ENCODE measurements at regions not wholly inside any gene's neighbourhood (a gene's known extent, or its start where the extent isn't known, plus 50 kb on each side); places are given as distances from the start of the nearest gene placed in this dataset.
"Not testable (repeated sequence)": the region's sequence is repeated elsewhere in the genome, so short reads cannot be mapped to it uniquely, and the experiment has no call there.

DNA sequence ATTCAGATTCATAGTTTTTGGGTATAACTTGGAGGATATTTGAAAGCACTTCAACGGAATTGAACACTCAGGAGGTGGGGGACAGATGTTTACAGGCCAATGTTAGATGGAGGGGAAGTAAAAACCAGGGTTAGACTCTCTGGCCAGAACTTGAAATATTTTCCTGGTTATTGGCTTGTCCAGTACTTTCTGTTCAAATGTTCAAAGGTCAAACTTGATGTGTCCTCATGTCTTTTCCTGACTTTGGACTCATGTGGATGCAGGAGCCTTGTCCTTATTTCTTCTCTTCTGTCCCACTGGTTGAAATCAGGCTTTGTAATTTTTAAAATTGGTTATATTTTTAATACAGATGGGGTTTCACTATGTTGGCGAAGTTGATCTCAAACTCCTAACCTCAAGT is 2148.5 kb upstream of the RAG2 start:
- not testable (repeated sequence) for DNase-seq (ENCODE audit: low read depth in 4 of 4, low spot score in 1 of 4)

DNA sequence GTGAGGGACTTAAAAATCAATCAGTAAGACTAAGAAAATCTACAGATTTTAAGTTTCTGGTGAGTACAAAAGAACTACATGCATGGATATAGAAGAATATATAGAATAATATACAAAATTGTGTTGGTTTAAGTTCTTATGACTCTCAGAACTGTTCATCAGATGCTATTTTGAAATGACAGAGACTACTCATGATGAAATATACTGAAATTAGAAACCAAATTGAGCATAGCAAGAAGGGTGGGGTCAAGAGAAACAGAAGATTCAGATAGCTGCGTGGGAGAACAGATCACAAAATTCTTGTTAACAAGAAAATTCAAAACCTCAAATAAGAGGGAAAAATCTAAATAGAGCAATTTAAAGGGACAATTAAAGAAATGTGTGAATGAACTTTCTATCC is 2125.3 kb upstream of the RAG2 start:
- DNase-seq (ENCODE audit: low read depth in 4 of 4, low spot score in 1 of 4) = no peak

DNA sequence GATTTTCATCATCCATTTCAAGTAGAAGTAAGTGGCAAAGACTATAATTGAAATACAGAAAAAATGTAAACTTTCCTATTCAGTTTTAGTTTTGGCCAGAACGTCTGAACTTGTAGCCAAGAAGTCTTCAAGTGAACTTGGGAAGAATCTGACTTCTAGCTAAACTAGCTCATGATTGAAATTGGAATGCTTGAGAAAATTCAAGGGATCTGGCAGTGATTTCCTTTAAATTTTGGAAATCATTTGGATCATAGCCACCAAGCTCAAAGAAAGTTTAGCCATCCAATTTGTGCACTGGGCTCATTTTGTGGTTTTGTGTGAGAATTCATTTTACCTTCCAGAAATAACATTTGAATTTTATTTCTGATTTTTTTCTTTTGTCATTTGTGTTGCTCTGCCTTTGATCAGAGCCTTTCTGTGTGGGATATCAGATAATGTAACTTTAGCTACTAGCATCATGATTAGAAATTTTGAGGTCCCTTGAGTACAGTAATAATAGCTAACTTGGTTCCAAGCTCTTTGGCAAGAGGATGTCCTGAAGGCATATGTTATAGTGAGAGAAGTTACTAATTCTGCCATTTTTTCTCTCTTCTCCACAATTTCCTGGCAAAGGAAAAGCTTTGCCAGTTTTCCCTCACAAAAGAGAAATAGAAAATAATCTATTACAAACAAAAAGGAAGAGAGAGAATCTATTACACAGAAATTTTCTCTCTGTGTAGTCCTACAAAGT is 2123.7 kb upstream of the RAG2 start:
- DNase-seq (ENCODE audit: low read depth in 4 of 4, low spot score in 1 of 4) = no peak

DNA sequence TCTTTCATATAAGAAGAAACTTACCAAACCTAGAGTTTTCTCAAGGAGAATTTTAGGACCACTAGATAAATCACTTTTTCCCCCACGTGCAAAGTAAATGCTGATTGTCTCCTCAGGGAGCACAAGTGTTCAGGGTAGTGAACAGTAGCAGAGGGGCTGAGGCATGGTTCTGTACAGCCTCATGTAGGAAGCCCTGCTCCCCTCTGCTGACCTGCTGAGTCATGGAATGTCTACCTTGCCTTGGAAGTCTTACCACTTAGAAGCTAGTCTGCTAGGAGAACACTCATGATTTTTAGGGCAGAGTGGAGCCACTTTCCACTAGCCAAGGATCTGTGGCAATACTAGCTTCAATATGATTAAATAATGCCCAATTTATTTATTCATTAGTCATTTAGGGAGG is 2120.6 kb upstream of the RAG2 start:
- DNase-seq (ENCODE audit: low read depth in 4 of 4, low spot score in 1 of 4) = no peak

DNA sequence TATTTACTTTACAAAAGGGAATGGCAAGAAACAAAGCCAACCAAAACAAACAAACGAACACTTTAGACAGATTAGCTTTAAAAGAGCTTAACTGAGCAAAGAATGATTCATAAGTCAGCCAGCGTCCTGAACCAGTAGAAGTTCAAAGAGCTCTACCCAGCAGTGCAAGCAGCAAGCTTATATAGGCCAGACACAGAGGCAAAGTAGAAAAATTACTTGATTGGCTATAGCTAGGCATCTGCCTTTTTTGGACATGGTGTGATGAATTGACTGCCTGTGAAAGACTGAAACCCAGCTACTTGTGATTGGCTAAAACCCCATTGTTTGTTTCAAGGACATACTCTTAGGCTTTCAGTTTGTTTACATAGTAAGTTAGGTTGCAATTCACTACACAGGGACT is 2120.0 kb upstream of the RAG2 start:
- DNase-seq (ENCODE audit: low read depth in 4 of 4, low spot score in 1 of 4) = no peak

DNA sequence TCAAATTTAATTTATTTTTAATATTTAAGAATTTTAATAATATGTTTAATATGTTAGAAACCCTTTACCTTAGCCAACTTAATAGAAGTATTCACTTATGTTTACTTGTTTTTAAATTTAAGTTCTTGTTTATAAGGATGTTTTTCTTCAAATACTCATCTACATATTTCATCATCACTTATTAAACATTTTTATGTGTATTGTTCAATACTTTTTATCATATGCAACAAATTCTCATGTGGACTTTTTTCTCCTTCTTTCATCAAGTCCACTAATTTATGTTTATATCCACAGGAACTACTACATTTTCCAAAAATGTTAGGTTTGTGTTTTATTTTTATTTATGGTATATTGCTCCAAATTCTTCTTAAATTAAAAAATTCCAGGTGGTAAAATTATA is 2113.1 kb upstream of the RAG2 start:
- no peak for DNase-seq (ENCODE audit: low read depth in 4 of 4, low spot score in 1 of 4)

DNA sequence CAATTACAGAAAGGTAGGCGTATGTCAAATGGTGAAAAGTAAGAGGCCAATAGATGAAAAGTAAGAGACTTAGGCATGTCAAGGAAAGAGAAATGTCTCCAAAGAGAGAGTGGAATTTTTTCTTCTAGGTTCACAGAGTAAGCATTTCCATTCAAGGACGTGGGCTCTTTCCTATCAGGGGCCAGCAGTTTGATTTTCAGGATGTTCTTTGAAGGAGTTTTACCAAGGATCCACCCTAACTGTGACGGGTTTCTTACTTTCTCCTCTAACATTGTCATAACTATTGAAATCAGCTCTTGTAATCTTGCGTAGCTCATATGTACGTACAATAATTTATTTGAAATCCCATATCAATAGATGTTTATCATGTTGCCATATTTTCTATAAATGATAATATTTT is 2112.2 kb upstream of the RAG2 start:
- no peak for DNase-seq (ENCODE audit: low read depth in 4 of 4, low spot score in 1 of 4)

DNA sequence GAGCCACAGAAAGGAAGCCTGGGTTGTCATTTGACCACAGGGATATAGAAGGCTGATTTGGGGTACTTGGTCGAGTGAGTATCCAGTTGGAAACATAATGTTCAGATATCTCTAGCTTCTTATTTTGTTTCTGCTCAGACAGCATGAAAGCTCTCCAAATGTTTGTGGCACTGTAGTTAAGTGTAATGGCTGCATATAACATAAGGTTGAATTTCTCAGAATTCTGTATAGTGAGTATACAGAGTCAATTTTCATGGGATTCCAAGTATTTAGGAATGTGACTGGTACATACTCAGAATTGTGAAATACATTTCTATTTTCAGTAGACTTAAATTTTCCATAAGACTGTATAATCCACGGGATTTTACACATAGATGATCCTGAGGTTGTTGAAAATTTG is 2102.1 kb upstream of the RAG2 start:
- no peak for DNase-seq (ENCODE audit: low read depth in 4 of 4, low spot score in 1 of 4)

DNA sequence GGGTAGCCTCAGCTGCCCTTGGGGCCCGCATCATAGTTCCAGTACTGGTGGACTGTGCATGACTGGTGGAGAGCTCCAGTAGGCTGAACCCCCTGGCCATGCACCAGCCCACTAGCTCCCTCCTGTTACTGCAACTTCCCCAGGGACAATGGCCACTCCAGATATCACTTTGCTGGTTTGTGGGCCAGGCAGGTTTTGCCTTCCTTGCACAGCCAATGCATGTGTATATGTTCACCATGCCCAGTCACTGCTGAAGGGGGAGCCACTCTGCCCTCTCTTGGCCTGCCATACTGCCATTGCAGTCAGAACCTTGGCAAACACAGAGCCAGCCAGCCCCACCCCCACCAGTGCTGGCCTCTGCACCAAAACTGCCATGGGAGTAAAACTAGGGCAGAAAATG is 2095.3 kb upstream of the RAG2 start:
- DNase-seq (ENCODE audit: low read depth in 4 of 4, low spot score in 1 of 4) = no peak

DNA sequence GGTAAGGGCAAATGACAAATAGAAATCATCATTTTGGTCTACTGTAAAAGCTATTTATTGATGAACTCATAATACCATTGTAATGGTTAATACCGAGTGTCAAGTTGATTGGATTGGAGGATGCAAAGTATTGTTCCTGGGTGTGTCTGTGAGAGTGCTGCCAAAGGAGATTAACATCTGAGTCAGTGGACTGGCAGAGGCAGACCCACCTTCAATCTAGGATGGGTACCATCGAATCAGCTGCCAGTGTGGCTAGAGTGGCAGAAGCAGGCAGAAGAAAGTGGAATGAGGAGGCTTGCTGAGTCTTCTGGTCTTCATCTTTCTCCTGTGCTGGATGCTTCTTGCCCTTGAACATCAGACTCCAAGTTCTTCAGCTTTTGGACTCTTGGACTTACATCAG is 2092.2 kb upstream of the RAG2 start:
- not testable (repeated sequence) for DNase-seq (ENCODE audit: low read depth in 4 of 4, low spot score in 1 of 4)

DNA sequence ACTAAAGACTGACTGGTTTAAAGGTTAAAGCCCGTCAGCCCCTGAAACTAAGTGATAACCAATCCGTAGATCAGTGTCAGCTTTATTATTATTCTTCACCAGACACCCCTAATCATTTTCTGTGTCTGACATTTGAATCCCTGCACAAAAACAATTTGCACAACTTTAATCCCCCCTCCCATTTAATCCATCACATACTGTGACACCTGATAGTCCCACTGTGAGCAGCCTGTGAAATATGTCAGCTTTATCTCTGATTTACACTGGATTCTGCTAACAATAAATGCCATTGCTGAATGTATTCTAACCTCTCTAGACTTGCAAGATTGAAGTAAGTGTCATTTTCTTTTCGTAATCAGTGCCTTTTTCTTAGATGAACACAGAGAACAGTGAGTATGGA is 2089.0 kb upstream of the RAG2 start:
- DNase-seq (ENCODE audit: low read depth in 4 of 4, low spot score in 1 of 4) = no peak

DNA sequence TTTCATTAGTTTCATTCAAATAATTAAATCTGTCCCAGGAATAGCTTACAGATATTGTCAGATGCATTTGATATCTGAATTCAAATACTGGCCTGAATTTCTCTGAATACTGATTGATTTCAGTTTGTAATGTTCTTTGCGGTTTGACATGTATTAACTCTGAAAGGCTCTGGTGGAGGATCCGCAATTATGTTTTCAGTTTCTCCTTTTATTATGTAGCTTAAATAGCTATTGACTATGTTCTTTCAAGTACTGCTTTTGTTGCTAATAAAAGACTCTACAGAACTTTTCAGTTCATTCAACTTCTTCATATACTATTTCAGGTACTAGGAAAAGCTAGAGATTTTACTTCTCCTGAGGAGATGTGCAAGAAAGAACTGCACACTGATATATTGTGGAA is 2085.4 kb upstream of the RAG2 start:
- DNase-seq (ENCODE audit: low read depth in 4 of 4, low spot score in 1 of 4) = no peak

DNA sequence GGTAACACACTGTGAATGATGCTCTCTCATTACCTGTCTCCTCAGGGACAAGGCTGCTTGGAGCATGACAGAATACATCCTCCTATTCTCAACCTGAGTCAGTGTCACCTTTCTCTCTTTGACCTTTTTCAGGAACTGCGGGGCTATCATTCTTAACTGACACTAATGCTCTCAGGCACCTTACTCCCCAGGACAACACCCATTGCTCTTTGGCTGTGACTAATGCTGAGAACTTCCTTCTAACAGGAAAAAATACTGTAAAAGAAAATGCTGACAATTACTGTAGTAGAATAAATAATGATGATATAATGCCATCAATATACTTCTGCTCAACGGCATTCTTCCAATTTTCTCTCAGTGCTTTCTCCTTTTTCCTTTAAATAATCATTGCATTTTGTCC is 2082.7 kb upstream of the RAG2 start:
- DNase-seq (ENCODE audit: low read depth in 4 of 4, low spot score in 1 of 4) = no peak

DNA sequence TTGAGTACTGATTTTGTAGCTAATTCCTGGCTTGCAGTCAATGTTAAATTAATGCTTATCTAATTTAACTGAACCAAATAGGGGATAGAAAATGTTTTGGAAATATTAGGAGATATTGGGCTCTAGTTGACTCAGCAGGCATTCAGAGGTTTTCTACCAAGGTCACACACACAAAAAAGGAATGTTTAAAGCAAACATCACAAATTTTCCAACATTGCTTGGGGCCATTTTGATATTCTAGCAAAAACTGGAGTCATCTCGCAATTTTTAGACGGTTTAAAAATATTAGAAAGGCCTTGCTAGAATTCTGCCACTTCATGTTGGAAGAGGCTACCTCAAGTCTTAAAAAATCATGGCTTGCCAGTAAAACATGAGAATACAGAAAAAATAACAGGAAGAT is 2082.1 kb upstream of the RAG2 start:
- DNase-seq (ENCODE audit: low read depth in 4 of 4, low spot score in 1 of 4) = no peak

DNA sequence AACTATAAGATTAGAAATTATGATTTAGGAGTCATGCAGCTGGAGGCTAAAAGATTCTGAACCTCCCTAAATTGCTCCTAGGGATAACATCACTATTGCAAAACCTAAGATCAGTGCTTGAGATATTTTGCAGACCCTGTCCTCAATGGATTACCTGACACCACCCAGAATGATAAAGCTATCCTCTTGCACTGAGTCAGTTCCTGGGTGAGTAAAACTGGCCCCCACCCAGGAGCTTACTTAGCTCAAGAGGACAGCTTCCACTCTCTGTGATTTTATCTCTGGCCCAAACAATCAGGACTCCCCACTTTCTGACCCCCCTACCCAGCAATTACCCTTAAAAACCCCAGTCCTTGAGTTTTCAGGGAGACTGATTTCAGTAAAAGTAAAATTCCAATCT is 2074.4 kb upstream of the RAG2 start:
- DNase-seq (ENCODE audit: low read depth in 4 of 4, low spot score in 1 of 4) = no peak

DNA sequence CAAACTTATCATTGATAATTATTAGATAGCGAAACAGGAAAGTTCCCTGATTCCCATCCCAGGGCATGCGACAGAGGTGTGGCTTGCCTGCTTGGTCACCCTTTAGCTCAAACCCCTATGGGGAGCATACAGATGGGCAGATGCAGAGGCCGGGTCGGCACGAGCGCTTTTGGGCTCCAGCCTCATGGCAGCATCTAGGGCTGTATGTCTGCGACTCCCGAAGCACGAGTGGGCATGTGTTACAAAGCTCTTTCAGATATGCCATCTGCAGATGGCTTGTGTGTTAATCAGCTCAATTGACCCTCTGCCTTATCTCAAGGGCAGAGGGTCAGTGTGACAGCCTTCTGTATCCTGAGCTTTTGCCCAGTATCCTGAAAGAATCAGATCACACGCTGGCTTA is 2069.3 kb upstream of the RAG2 start:
- no peak for DNase-seq (ENCODE audit: low read depth in 4 of 4, low spot score in 1 of 4)

DNA sequence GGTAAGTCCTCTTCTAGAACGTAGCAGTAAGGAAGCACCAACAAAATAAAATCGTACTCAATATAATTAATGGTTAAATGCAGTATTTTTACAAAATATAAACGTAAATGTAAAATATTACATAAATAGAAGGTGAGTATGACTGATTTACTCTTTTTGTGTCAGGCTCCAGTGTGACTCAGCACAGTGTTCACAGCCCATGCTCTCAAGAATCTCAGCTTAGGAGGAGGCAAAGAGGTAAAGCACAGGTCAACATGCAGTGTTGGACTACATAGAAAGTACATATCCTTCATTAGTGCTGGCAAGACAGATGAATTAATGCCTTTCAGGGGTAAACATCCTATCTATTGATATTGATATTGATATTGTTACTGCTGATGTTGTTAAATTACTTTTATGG is 2050.6 kb upstream of the RAG2 start:
- DNase-seq (ENCODE audit: low read depth in 4 of 4, low spot score in 1 of 4) = no peak

DNA sequence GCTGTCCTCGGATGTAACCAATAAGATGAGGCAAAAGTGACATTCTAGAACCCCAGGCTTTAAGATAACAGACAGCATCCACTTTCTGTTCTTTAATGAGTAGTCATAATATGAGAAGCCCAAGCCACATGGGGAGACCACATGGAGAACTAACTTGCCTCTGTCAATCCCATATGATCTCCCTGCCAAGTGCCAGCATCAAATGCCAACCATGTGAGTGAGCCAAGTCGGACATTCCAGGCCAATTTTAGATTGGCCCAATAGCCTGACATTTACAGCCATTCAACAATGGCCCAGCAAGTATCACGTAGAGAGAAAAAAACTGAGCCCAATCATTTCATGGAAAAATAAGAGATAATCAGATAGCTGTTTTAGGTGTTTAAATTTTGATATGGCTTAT is 2048.3 kb upstream of the RAG2 start:
- no peak for DNase-seq (ENCODE audit: low read depth in 4 of 4, low spot score in 1 of 4)

DNA sequence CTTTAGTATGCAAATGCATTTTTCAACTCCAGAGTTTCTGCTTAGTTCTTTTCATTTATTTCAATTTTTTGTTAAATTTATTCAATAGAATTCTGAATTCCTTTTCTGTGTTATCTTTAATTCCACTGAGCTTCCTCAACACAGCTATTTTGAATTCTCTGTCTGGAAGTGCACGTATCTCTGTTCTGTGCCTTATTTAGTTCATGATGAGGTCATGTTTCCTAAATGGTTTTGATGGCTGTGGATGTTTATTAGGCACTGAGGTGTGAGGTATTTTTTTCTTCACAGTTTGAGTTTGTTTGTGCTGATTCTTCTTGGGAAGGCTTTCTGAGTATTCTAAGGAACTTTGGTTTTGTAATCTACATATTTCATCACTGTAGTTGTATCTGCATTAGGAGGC is 2042.8 kb upstream of the RAG2 start:
- no peak for DNase-seq (ENCODE audit: low read depth in 4 of 4, low spot score in 1 of 4)

DNA sequence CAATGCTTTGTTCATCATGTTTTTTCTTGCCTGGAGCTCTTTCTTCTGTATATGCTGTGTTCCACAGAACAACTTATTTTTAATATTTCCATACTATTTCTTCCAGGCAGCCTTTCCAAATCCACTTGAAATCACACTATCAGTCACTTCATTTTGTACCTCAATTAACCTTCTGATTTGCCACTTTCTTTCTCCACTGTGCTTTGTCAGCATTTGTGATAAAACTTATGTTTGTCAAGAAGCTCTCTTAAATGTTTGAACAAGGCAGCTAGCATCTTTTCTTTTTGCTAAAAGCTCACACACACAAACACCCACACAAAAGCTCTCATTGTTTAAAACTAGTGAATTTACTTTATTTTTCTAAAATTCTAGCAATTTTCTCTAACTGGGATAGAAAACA is 2014.7 kb upstream of the RAG2 start:
- DNase-seq (ENCODE audit: low read depth in 4 of 4, low spot score in 1 of 4) = no peak

DNA sequence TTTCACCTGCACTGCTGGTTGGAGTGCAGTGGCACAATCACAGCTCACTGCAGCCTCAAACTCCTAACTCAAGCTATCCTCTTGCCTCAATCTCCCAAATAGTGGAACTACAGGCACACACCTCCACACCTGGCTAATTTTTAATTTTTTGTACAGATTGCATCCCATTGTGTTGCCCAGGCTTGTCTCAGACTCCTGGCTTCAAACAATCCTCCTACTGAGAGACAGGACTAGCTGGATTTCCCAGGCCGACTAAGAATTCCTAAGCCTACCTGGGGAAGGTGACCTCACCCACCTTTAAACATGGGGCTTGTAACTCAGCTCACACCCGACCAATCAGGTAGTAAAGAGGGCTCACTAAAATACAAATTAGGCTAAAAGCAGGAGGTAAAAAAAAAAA is 2003.3 kb upstream of the RAG2 start:
- not testable (repeated sequence) for DNase-seq (ENCODE audit: low read depth in 4 of 4, low spot score in 1 of 4)

DNA sequence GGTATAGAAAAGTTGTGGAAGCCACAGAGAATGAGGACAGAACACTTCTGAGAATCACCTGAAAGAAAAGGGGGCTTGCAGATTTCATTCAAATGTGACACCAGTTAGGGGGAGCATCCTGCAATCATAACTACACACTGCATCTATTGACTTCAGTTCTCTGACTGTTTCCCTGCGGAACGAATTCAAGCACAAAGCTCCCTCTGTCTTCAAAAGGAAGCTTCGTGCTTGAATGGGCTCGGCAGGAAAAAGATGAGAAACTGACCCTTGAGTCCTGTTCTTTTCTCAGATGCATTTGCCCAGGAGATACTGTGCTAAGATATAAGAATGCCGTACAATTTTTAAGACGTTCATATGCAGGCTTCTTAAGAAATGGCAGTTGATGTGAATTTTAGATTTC is 2000.4 kb upstream of the RAG2 start:
- no peak for DNase-seq (ENCODE audit: low read depth in 4 of 4, low spot score in 1 of 4)

DNA sequence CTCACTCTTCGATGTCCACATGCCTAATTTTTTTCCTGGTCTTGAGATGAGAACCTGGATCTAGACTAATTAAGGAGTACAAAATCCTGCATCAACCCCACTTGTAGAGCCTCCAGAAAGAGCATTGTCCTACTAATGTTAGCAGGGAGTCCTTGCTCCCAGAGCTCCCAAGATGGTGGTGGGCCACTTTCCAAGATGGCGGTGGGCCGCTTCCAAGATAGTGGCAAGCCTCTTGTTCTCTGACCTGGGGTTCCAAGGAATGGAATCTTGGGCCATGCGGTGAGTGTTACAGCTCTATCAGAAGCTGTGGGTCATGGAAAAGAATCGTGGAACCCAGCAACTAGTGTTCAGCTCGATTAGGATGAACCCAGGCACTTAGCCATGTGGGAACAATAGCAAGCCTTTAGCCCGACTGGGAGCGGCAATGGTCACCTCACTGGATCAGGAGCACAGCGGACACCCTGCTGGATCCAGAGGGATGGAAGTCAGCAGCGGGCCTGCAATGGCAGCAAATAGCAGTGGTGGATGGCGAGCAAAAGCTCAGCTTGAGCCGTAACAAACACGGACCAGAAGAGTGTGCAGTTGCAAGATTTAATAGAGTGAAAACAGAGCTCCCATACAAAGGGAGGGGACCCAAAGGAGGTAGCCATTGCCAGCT is 1997.5 kb upstream of the RAG2 start:
- not testable (repeated sequence) for DNase-seq (ENCODE audit: low read depth in 4 of 4, low spot score in 1 of 4)

Measured in stimulated activated CD4-positive, alpha-beta T cell treated with anti-CD3 and anti-CD28 coated beads, Interleukin-1b, Interleukin-23, amount 100 ng/mL, for 24 hours (primary cell).